NCI-H1930 (cell line): ENCODE measurements at regions not wholly inside any gene's neighbourhood (a gene's known extent, or its start where the extent isn't known, plus 50 kb on each side); places are given as distances from the start of the nearest gene placed in this dataset.
"Not testable (repeated sequence)": the region's sequence is repeated elsewhere in the genome, so short reads cannot be mapped to it uniquely, and the experiment has no call there.

ENCODE experiments used
- DNase-seq, 2 experiments: peaks; one replicate each; lab custom pipeline; 2025; lab: John Stamatoyannopoulos, UW

- no peak for DNase-seq
Observed at GRCh38 chr3:152581951-152582350, 253.0 kb upstream of the P2RY1 start.

- no peak for DNase-seq
Observed at GRCh38 chr3:152583963-152584362, 251.0 kb upstream of the P2RY1 start.

- no peak for DNase-seq
Observed at GRCh38 chr3:152586974-152587373, 248.0 kb upstream of the P2RY1 start.

GRCh38 chr3:152587861-152588260 lies 247.1 kb upstream of the P2RY1 start:
- DNase-seq = no peak

GRCh38 chr3:152589644-152590043 lies 245.3 kb upstream of the P2RY1 start:
- DNase-seq = no peak

GRCh38 chr3:152591515-152591914 lies 243.4 kb upstream of the P2RY1 start:
- DNase-seq = no peak

- DNase-seq = no peak
Observed at GRCh38 chr3:152593242-152593641, 241.7 kb upstream of the P2RY1 start.

GRCh38 chr3:152595975-152596821 lies 238.7 kb upstream of the P2RY1 start:
- no peak for DNase-seq

- DNase-seq = not testable (repeated sequence)
Observed at GRCh38 chr3:152596832-152597231, 238.1 kb upstream of the P2RY1 start.

- DNase-seq = no peak
Observed at GRCh38 chr3:152606146-152606545, 228.8 kb upstream of the P2RY1 start.

GRCh38 chr3:152607179-152607578 lies 227.8 kb upstream of the P2RY1 start:
- no peak for DNase-seq

GRCh38 chr3:152608696-152609594 lies 226.0 kb upstream of the P2RY1 start:
- no peak for DNase-seq

GRCh38 chr3:152609891-152610290 lies 225.0 kb upstream of the P2RY1 start:
- no peak for DNase-seq

- no peak for DNase-seq
Observed at GRCh38 chr3:152610622-152611021, 224.3 kb upstream of the P2RY1 start.

- DNase-seq = no peak
Observed at GRCh38 chr3:152611905-152612304, 223.0 kb upstream of the P2RY1 start.

- DNase-seq = no peak
Observed at GRCh38 chr3:152613851-152614250, 221.1 kb upstream of the P2RY1 start.

GRCh38 chr3:152615681-152616080 lies 219.2 kb upstream of the P2RY1 start:
- DNase-seq = no peak

GRCh38 chr3:152617609-152618008 lies 217.3 kb upstream of the P2RY1 start:
- no peak for DNase-seq

GRCh38 chr3:152618529-152618928 lies 216.4 kb upstream of the P2RY1 start:
- no peak for DNase-seq

GRCh38 chr3:152619691-152620090 lies 215.2 kb upstream of the P2RY1 start:
- DNase-seq = no peak

GRCh38 chr3:152620395-152620794 lies 214.5 kb upstream of the P2RY1 start:
- DNase-seq = no peak

- DNase-seq = no peak
Observed at GRCh38 chr3:152621006-152621868, 213.7 kb upstream of the P2RY1 start.
